DMS153 (cell line): ENCODE measurements at regions not wholly inside any gene's neighbourhood (a gene's known extent, or its start where the extent isn't known, plus 50 kb on each side); places are given as distances from the start of the nearest gene placed in this dataset.
"Not testable (repeated sequence)": the region's sequence is repeated elsewhere in the genome, so short reads cannot be mapped to it uniquely, and the experiment has no call there.

Experiments used
- DNase-seq: peaks from one replicate; lab custom pipeline; 2025; lab: John Stamatoyannopoulos, UW

GRCh38 chr10:84632866-84633265 lies 304.5 kb downstream of the CCSER2 start:
- DNase-seq, result no peak

GRCh38 chr10:84634636-84635035 lies 306.2 kb downstream of the CCSER2 start:
- no peak for DNase-seq

- not testable (repeated sequence) for DNase-seq
Measured at GRCh38 chr10:84650628-84651027, 322.2 kb downstream of the CCSER2 start.

GRCh38 chr10:84654671-84655070 lies 326.3 kb downstream of the CCSER2 start:
- peak; percentile 95 for DNase-seq

GRCh38 chr10:84659027-84659426 lies 330.6 kb downstream of the CCSER2 start:
- DNase-seq, result no peak

GRCh38 chr10:84659497-84660439 lies 331.4 kb downstream of the CCSER2 start:
- DNase-seq, result no peak

- DNase-seq, result no peak
Measured at GRCh38 chr10:84660450-84661159, 332.2 kb downstream of the CCSER2 start.

- no peak for DNase-seq
Measured at GRCh38 chr10:84665211-84665610, 336.8 kb downstream of the CCSER2 start.

- no peak for DNase-seq
Measured at GRCh38 chr10:84665883-84666463, 337.6 kb downstream of the CCSER2 start.

- peak; percentile 31 for DNase-seq
Measured at GRCh38 chr10:84668186-84668763, 339.9 kb downstream of the CCSER2 start.

- no peak for DNase-seq
Measured at GRCh38 chr10:84675060-84675459, 346.7 kb downstream of the CCSER2 start.

GRCh38 chr10:84676536-84676935 lies 348.1 kb downstream of the CCSER2 start:
- DNase-seq, result no peak

- no peak for DNase-seq
Measured at GRCh38 chr10:84681781-84682180, 353.4 kb downstream of the CCSER2 start.

- no peak for DNase-seq
Measured at GRCh38 chr10:84683550-84683949, 355.2 kb downstream of the CCSER2 start.

- no peak for DNase-seq
Measured at GRCh38 chr10:84683980-84684740, 355.8 kb downstream of the CCSER2 start.

GRCh38 chr10:84685047-84685660 lies 356.8 kb downstream of the CCSER2 start:
- no peak for DNase-seq

GRCh38 chr10:84693006-84693405 lies 364.6 kb downstream of the CCSER2 start:
- no peak for DNase-seq

- no peak for DNase-seq
Measured at GRCh38 chr10:84695902-84696301, 367.5 kb downstream of the CCSER2 start.

- DNase-seq, result no peak
Measured at GRCh38 chr10:84696610-84697009, 368.2 kb downstream of the CCSER2 start.

GRCh38 chr10:84698989-84699388 lies 370.6 kb downstream of the CCSER2 start:
- DNase-seq, result no peak
